ENCODE measurements at regions not wholly inside any gene's neighbourhood (a gene's known extent, or its start where the extent isn't known, plus 50 kb on each side); places are given as distances from the start of the nearest gene placed in this dataset.

- no peak for DNase-seq (ENCODE audit: low read depth in 3 of 3)
These were observed 643.8 kb downstream of the SORCS1 start for GRCh38 chr10:106520698-106521097.

DNA sequence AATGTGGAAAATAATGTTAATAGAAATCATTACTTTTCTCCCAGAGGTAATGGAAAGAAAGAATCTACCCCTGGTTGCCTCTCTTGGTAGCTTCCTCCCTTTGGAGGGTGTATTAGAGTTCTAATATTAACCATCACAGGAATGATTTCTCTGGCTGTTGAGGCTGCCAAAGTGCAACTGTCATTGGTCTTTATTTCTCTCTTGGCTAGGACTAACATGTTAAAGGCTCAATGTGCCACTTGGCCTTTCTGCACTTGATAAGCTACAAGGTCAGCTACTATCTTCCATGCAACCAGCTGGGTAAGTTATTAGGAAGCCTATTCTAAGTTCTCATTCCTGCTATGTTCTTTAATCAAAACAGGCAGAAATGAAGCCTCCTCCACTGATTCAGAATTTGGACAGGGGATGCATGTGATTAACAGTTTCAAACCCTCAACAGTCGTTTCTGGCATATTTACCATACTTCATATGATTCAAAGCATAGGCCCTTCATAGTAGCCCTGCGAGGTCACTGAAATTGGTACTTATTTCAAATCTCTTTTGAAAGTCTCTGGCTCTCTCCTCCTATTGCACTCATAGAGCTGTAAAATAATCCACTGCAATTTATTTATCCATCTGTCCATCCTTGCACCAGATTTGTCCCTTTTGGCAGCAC, 645.0 kb downstream of the SORCS1 start:
- no peak for DNase-seq (ENCODE audit: low read depth in 3 of 3)

GRCh38 chr10:106515206-106515790, 649.2 kb downstream of the SORCS1 start:
- DNase-seq (ENCODE audit: low read depth in 3 of 3), result no peak

DNA sequence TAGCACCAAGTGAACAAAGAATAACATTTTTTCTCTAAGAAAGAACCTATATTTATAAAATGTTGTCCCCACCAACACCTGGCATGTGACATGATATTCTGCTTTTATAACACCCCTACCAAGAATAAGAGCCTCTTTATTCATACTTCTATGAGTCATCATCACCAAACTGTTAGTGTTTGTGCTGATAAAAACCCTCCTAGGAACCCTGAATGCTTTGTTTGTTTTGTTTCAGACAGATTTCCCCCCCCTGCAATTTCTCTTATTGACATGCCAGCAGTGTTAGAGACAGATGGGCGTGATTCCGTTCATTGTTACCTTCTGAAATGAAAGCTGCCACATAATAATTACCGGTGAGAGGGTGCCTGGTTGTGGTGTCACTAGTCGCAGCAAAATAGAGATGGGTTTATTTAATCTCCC, 651.1 kb downstream of the SORCS1 start:
- no peak for DNase-seq (ENCODE audit: low read depth in 3 of 3)

- no peak for DNase-seq (ENCODE audit: low read depth in 3 of 3)
These were observed 652.6 kb downstream of the SORCS1 start for GRCh38 chr10:106511917-106512316.

- DNase-seq (ENCODE audit: low read depth in 3 of 3), result no peak
These were observed 655.6 kb downstream of the SORCS1 start for GRCh38 chr10:106508950-106509349.

DNA sequence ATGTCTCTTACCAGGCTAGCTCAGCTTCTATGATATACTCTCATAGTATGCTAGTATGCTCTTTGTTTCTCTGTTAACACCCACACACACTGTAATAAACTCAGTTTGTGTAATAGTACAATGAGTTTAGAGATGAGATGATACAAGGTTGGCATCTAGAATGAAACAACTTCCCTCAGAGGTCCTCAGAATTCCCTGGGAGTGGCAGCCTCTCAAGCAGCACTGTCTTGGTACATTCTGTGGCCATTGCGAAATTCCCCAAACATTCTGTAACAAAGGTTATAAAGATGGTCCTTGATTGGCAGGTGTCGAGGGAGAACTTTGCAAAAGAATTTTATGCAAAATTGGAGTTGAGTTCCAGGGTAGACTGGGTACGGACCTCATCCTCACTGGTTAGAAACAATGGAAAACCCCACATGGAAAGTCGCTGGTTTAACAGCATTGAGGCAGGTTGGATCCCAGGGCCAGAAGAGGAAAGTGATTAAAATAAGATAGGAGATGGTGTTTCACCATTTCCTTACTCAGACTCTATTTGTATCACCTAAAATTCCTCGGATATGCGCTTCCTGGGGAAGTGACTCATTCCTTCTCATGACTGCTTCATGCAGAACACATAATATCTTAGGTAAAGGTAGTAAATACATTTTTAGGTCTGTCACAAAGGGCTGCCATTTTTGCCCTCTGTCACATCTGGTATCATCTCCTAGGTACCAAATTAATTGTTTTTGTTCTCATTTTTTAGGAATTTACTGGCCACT, 657.8 kb downstream of the SORCS1 start:
- DNase-seq (ENCODE audit: low read depth in 3 of 3), result no peak

DNA sequence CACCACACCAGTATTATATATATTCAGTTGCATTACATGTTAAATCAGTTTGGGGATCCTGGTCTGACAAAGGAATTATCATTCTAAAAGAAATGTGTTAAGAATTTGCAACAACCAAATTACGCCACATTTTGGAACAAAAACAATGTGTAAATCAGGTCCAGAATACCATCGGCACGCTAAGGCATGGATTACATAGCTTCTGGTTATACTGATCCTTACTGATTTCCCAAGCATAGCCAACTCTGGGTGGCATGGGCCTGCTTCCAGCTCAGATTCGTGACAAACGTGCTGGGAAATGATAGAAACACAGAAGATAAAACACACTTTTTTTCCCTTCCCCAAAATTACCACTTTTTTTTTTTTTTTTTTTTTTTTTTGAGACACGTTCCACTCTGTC, 660.0 kb downstream of the SORCS1 start:
- DNase-seq (ENCODE audit: low read depth in 3 of 3), result no peak

GRCh38 chr10:106502641-106503040, 661.9 kb downstream of the SORCS1 start:
- no peak for DNase-seq (ENCODE audit: low read depth in 3 of 3)

- DNase-seq (ENCODE audit: low read depth in 3 of 3), result no peak
These were observed 663.5 kb downstream of the SORCS1 start for GRCh38 chr10:106500925-106501525.

DNA sequence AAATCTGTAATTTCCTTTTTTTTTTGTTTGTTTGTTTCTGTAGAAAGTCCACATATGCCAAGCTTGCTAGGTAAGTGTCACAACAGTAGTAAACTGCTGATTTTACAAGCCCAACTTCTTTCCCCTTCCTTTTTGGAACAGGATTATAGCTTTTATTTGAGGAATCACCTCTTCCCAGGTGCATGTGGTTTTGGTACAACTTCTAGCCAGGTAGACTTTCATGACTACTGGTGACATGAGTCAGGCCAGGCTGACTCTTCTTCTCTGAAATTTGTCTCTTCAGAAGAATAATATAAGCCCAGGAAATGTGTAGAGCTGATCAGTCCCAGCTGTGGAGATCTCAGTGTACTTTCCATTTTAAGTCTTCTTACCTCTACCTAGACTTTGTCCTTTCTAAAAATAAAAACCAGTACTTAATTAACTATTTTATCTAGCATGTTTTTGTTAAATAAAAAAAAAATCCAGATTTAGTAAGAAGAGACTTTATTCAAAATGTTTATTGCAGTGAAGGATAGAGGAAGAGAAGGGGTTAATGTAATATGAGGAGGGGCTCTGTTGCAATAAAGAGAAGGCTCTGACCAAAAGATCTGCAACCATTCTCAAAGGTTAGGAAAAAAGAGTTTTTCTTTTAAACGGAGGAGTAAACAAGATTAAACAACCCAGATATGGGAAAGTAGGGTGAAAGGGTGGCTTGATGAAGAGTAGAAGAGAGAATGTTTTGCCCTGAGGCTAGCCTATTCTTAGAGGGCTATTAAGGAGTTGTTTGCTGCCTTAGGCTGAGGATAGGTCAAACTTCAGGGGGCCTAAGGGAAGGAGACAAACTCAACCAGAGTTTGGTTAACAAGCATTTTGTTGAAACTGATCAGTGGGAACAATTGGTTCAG, 664.2 kb downstream of the SORCS1 start:
- no peak for DNase-seq (ENCODE audit: low read depth in 3 of 3)

GRCh38 chr10:106499448-106499847, 665.1 kb downstream of the SORCS1 start:
- no peak for DNase-seq (ENCODE audit: low read depth in 3 of 3)

DNA sequence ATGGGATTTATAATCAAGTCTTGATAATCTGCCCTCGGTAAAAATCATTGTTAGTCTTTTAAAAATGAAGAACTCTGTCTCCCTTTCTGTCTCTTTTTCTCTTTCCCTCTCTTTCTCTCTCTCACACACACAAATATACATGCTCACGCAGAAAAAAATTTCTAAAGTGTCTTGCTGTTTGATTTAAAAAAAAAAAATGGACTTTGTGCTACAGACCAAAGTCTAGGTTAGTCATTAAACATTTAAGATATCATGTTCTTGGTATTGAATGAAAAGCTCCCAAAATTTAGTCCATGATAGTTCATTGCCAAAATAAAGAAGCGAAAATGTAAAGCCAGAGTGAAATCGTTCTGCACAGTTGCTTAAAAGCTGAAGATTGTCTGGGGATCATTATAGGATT, 665.8 kb downstream of the SORCS1 start:
- no peak for DNase-seq (ENCODE audit: low read depth in 3 of 3)

GRCh38 chr10:106495931-106496330, 668.6 kb downstream of the SORCS1 start:
- no peak for DNase-seq (ENCODE audit: low read depth in 3 of 3)

DNA sequence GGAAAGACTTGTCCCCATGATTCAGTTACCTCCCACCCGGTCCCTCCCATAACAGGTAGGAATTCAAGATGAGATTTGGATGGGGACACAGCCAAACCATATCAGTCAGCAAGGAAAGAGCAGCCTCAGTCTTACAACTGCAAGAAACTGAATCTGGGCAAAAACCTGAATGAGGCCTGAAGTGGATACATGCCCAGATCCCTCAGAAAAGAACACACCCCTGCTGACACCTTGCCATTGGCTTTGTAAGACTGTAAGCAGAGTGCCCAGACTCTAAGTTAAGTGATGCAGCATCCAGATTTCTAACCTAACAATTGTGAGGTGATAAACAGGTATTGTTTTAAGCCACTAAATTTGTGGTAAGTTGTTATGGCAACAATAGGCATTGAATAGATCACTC, 670.8 kb downstream of the SORCS1 start:
- DNase-seq (ENCODE audit: low read depth in 3 of 3), result no peak

DNA sequence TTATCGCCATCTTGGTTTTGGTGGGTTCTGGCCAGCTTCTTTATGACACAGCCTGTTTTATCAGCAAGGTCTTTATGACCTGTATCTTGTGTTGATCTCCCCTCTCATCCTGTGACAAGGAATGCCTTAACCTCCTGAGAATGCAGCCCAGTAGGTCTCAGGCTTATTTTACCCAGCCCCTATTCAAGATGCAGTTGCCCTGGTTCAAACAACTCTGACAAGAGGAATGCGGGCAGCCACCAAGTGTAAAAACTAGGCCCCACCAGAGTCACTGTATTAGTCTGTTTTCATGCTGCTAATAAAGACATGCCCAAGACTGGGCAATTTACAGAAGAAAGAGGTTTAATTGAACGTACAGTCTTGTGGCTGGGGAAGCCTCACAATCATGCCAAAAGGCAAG, 671.3 kb downstream of the SORCS1 start:
- DNase-seq (ENCODE audit: low read depth in 3 of 3), result no peak

- no peak for DNase-seq (ENCODE audit: low read depth in 3 of 3)
These were observed 676.8 kb downstream of the SORCS1 start for GRCh38 chr10:106487726-106488125.

GRCh38 chr10:106481598-106482275, 682.8 kb downstream of the SORCS1 start:
- no peak for DNase-seq (ENCODE audit: low read depth in 3 of 3)

DNA sequence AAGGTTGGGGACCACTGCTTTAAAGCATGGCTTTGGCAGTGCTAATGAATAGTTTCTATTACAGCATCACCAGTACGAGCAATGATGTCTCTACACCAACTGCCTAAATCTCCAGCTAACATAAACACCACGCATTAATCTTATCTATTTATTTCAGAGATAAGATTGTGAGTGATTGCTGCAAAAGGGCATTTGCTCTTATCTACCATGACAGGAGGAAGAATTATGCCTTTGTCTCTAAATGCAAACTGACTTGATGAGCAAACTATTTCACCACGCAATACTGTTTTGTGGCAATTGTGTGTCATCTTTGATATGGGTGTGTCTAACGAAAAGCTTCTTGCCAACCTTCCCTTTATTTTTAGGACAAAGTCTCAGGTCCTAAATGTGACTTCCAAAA, 684.9 kb downstream of the SORCS1 start:
- DNase-seq (ENCODE audit: low read depth in 3 of 3), result no peak

DNA sequence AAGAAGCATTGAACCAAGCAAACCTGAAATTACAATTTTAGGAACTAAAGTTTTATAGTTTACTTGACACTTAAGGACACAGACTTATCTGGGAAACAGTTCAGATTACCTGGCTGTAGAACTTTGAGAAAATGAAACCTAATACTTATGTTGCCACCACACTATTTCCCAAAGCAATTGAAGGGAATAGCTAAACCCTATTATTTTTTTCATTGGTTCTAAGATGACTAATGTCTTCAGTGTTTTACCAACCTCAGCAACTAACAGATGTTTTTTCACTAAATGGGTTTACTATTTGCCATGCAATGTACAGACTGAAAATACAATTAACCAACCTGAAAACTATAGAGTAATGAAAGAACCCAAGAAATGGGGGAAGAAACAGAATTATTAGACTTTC, 689.6 kb downstream of the SORCS1 start:
- no peak for DNase-seq (ENCODE audit: low read depth in 3 of 3)

- DNase-seq (ENCODE audit: low read depth in 3 of 3), result no peak
These were observed 691.3 kb downstream of the SORCS1 start for GRCh38 chr10:106473129-106473685.

Measured in stimulated activated CD4-positive, alpha-beta T cell treated with anti-CD3 and anti-CD28 coated beads, TNF-alpha, amount 100 ng/mL, for 24 hours (primary cell).